BJ (cell line): ENCODE measurements at regions not wholly inside any gene's neighbourhood (a gene's known extent, or its start where the extent isn't known, plus 50 kb on each side); places are given as distances from the start of the nearest gene placed in this dataset.

Source experiments
- CTCF ChIA-PET: fragments of 350-600 bp; formaldehyde crosslinking; extraction: SDS; loops from one replicate; lab custom pipeline; 2021; ENCODE audit warnings: antibody characterized with exemption, inconsistent platforms; lab: Yijun Ruan, JAX
- POLR2A ChIA-PET: fragments of 300-600 bp; sonication (Branson Sonifier 250); formaldehyde crosslinking; extraction: SDS; loops from one replicate; lab custom pipeline; 2021; ENCODE audit warnings: antibody characterized with exemption; lab: Charles Lee
- DNase-seq: peaks from one replicate; pipeline ENCODE4 v3.0.0-alpha.2; 2011; ENCODE audit warnings: low read depth
- H3K27me3 ChIP-seq: 2 replicates; pipeline ENCODE4 v1.6.0; 2011; ENCODE audit warnings: low read length; ENCODE audit not compliant: control insufficient read depth, insufficient read depth
- H3K36me3 ChIP-seq: 2 replicates; pipeline ENCODE4 v1.5.1; 2011; ENCODE audit warnings: low read length; ENCODE audit not compliant: control insufficient read depth, insufficient read depth
- H3K4me3 ChIP-seq: 2 replicates; pipeline ENCODE4 v1.5.1; 2011; ENCODE audit warnings: low read depth, mild to moderate bottlenecking, control low read depth, low read length
- TF ChIP-seq, protein P1 (sequence below): IDR thresholded peaks from 2 replicates; pipeline ENCODE4 v1.5.1; 2011; ENCODE audit warnings: low read depth, mild to moderate bottlenecking, control low read depth, inconsistent platforms, low read length, moderate library complexity; ENCODE audit not compliant: insufficient read depth

DNA sequence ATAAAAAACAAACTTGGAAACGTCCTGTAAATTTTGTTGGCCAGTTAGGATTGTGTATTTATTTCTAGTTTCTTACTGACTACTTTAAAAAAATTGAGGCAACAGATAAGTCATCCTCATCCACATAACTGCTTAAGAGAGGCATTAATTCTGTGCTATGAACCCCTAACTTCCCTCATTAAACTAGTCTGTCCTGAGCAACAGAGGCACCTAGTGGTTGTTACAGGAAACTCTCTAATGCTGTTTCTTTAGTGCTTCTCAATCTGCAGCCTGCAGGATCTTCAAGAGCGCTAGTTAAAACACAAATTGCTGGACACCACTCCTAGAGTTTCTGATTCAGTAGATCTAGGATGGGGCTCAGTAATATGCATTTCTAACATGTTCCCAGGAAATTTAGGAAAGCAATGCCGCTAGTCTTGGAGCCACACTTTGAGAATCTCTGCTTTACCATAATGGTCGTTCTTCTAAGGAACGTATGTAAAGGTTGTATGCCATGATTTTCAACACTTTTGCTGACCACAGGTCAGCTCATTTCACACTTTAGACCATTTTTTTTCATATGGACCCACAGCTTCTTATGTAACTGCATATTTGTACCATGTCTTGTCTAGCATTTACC lies 410.1 kb upstream of the SMARCA2 start:
- no peaks in the 10 kb centered on the region for H3K27me3 ChIP-seq
- no peaks in the 10 kb centered on the region for H3K36me3 ChIP-seq
- POLR2A ChIA-PET = no interaction called here
- no peak for DNase-seq
- no peak overlapping the region for H3K4me3 ChIP-seq
- CTCF ChIA-PET = interaction anchor here (1.0 to 2.0 kb wide), 3 partner anchors 8 to 504 kb away, joined by 3 to 5 read pairs (median 4); no protein-coding TSS in a partner anchor
- TF ChIP-seq, protein P1, sequence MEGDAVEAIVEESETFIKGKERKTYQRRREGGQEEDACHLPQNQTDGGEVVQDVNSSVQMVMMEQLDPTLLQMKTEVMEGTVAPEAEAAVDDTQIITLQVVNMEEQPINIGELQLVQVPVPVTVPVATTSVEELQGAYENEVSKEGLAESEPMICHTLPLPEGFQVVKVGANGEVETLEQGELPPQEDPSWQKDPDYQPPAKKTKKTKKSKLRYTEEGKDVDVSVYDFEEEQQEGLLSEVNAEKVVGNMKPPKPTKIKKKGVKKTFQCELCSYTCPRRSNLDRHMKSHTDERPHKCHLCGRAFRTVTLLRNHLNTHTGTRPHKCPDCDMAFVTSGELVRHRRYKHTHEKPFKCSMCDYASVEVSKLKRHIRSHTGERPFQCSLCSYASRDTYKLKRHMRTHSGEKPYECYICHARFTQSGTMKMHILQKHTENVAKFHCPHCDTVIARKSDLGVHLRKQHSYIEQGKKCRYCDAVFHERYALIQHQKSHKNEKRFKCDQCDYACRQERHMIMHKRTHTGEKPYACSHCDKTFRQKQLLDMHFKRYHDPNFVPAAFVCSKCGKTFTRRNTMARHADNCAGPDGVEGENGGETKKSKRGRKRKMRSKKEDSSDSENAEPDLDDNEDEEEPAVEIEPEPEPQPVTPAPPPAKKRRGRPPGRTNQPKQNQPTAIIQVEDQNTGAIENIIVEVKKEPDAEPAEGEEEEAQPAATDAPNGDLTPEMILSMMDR = peak; percentile 55

DNA sequence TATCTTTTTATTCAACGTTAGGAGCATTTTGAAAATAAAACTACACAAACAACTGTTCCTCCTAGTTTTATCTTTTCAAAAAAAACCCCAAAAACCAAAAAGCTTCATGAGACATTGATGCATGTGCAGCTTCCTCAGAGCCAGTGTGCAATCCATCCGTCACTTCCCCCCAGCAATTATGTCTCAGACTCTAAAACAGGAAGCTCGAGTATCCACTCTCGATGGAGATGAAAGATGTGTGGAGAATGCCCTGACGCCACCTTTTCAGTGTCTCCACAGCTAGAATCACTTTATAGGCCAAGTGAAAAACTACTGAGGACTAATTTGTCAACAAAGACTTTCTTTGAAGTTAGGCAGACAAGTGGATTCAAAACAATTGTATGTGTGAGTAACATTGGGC lies 408.9 kb upstream of the SMARCA2 start:
- H3K4me3 ChIP-seq = no peak overlapping the region
- TF ChIP-seq, protein P1 = no peak
- no peaks in the 10 kb centered on the region for H3K27me3 ChIP-seq
- DNase-seq = no peak
- ChIA-PET CTCF (interaction anchor here (0.9 kb wide), 1 partner anchor 25 kb away, joined by 6 read pairs; no protein-coding TSS in a partner anchor), POLR2A (no interaction called here)
- no peaks in the 10 kb centered on the region for H3K36me3 ChIP-seq

- CTCF ChIA-PET = interaction anchor here (0.7 to 1.6 kb wide), 2 partner anchors 8 to 572 kb away, joined by 3 to 4 read pairs; no protein-coding TSS in a partner anchor
- no peak for DNase-seq
- TF ChIP-seq, protein P1 = no peak
- Histone ChIP-seq H3K4me3 (no peak overlapping the region), H3K36me3 (no peaks in the 10 kb centered on the region), H3K27me3 (no peaks in the 10 kb centered on the region)
- POLR2A ChIA-PET = no interaction called here
Measured at GRCh38 chr9:1612886-1613285, 402.3 kb upstream of the SMARCA2 start.

DNA sequence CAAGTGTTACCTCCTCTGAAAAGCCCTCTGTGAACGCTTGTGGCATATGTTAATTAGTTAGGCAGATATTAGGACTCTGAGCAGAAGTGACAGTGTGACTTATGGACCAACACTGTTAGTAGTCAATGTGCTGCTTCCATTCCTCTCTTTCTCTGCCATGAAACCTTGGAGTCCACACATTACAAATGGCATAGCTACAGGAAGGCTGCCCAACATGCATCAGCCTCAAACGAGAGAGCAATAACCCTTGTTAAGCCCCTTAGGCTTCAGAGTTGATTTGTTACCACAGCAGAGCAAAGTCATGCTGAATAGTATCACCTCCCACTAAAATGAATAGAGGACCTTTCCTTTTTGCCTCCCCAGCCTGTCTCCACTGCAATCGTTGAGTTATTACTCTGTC lies 397.7 kb upstream of the SMARCA2 start:
- ChIA-PET POLR2A (no interaction called here), CTCF (no interaction called here)
- Histone ChIP-seq H3K36me3 (no peaks in the 10 kb centered on the region), H3K4me3 (no peak overlapping the region), H3K27me3 (no peaks in the 10 kb centered on the region)
- no peak for DNase-seq
- TF ChIP-seq, protein P1 = no peak

DNA sequence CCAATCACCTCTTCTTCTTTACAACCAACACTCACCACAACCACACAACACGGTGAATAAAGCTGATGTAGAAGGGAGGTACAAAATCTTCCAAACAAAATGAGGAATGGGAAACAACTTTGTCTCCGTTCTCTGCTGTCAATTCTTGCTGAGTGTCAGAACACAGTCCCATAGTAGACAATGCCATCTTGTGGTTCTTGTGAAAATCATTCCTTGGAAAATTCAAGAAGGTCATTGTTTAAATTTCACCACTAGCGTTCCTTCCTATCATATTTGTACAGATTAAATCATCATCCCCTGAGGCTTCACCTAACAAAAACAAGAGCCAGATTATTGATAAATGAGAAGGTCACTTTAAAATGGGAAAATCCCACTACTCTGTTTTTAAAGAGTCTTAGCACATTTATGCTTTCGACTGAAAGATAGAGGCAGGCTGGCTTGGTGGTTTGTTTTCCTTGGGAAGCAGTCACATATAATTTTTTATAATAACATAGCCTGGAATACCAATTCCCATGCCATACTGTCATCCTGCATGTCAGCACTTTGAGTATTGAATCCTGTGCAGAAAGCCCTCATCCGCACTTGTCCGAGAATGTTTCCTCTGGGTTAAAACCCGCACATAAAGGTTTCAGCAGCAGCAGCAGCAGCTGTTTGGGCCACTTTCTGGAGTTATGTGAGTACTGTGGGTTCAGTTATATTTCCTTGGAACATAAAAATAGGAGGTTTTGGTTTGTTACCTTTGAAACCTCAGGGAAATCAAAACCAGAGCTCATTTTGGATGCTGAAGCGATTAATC lies 395.0 kb upstream of the SMARCA2 start:
- POLR2A ChIA-PET = no interaction called here
- H3K4me3 ChIP-seq = no peak overlapping the region
- H3K27me3 ChIP-seq = no peaks in the 10 kb centered on the region
- no peaks in the 10 kb centered on the region for H3K36me3 ChIP-seq
- CTCF ChIA-PET = no interaction called here
- TF ChIP-seq, protein P1 = 0 out of 2 replicates have a peak, but pooled peaks have one; percentile 4
- DNase-seq = no peak
